ENCODE measurements at regions not wholly inside any gene's neighbourhood (a gene's known extent, or its start where the extent isn't known, plus 50 kb on each side); places are given as distances from the start of the nearest gene placed in this dataset.

DNA sequence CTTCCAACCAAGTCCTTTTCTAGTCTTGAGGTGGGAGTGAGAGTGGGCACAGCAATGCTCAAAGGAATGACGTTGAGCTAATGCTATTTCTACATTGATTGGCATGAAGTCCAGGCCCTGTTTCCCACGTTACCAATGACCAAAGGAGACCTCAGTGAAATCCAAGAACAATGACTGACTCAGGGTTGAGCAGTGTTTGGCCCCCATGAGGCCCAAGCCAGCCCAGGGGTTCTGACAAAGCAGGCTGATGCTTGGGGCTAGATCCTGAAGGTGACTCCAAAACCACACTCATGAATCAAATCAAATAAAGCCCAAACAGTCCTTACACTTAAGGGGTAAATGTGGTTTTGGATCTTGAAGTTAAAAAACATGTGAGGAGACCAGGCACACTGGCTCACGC, 278.5 kb upstream of the GJB5 start:
- intact Hi-C loops (cut with DNase I; ENCODE audit: low total_unique reads) = no loop called here
- no peak overlapping the region for H3K4me3 ChIP-seq (ENCODE audit: low read depth, poor library complexity, severe bottlenecking)
- WGBS, 2 donors = 71 to 77% methylated on average over 3 of the region's 3 CpGs
- TF ChIP-seq CTCF (IDR thresholded peaks at IDR 0.05) = no peak
- TF ChIP-seq POLR2A (IDR thresholded peaks at IDR 0.05) = no peak
- no peak for DNase-seq (ENCODE audit: low spot score in 2 of 2)

DNA sequence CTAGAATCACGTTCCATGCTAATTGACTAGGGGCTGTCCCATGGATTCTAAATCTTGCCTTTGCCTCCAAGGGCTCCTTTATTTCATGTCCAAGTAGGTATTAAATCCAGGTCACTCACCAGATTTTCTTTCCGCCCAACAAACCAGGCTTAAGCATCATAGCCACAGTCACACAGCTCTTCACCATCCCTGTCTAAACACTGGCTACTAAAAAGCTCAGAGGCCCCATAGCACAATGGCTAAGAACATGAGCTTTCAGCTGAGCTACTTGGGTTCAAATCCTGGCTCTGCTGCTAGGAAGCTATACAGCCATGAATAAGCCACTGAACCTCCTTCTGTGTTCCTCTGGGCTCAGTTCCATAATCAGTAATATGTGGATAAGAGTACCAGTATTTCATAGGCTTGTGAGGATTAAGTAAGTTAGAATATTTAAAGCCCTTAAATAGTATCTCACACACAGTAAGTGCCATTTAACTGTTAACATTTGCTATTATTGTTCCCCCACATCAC, 277.2 kb upstream of the GJB5 start:
- intact Hi-C loops (cut with DNase I; ENCODE audit: low total_unique reads) = no loop called here
- TF ChIP-seq CTCF (IDR thresholded peaks at IDR 0.05) = no peak
- no peak for TF ChIP-seq POLR2A (IDR thresholded peaks at IDR 0.05)
- H3K4me3 ChIP-seq (ENCODE audit: low read depth, poor library complexity, severe bottlenecking) = no peak overlapping the region
- 72 to 88% methylated on average over 2 of the region's 2 CpGs for WGBS, 2 donors
- DNase-seq (ENCODE audit: low spot score in 2 of 2) = no peak

DNA sequence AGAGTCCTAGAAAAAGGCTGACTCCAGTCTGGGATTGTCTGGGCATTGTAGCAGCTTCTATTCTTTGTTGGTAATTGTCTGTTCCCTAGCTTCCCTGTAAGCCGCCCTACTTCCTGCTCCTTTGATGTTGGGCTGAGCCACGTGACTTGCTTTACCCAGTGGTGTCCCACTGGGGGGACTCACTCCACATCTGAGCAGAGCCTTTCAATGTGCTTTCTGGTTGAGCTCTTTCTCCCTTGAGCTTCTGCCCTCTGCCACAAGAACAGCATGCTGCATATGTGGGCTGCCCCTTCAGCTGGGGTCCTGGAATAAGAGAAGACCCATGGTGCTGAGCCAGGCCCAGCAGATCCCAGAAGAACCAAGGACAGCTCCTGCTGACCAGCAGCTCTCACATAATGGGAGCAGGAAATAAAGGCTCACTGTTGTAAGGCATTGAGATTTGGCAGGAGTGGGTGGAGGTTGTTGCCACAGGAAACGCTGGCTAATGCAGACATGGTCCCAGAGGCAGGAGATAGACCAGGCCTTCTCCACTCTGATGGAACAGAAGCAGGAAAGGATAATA, 276.3 kb upstream of the GJB5 start:
- DNase-seq (ENCODE audit: low spot score in 2 of 2) = no peak
- intact Hi-C loops (cut with DNase I; ENCODE audit: low total_unique reads) = no loop called here
- 34 to 36% methylated on average over 3 of the region's 3 CpGs for WGBS, 2 donors
- TF ChIP-seq POLR2A (IDR thresholded peaks at IDR 0.05) = no peak
- TF ChIP-seq CTCF (IDR thresholded peaks at IDR 0.05) = no peak
- H3K4me3 ChIP-seq (ENCODE audit: low read depth, poor library complexity, severe bottlenecking) = no peak overlapping the region

DNA sequence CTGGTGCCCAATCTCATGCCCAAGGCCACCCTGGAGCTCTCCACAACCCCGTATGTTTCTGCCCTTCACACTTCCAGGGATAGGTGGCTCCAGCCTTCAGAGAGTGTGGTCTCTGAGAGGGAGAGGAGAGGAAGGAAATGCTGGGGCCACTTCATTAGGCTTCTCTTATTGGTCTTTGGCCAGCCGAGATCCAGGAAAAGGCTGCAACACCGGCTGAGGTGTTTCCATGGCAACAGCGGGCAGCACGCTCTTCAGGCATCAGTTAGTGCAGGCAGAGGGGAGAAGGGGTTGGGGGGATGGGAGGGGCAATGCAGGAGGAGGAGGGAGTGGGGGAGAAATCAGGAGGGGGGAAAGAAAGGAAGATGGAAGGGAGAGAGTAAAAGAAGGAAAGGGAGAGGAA, 275.1 kb upstream of the GJB5 start:
- intact Hi-C loops (cut with DNase I; ENCODE audit: low total_unique reads) = no loop called here
- H3K4me3 ChIP-seq (ENCODE audit: low read depth, poor library complexity, severe bottlenecking) = no peak overlapping the region
- TF ChIP-seq POLR2A (IDR thresholded peaks at IDR 0.05) = no peak
- TF ChIP-seq CTCF (IDR thresholded peaks at IDR 0.05) = no peak
- 13 to 15% methylated on average over 5 of the region's 5 CpGs for WGBS, 2 donors
- no peak for DNase-seq (ENCODE audit: low spot score in 2 of 2)

DNA sequence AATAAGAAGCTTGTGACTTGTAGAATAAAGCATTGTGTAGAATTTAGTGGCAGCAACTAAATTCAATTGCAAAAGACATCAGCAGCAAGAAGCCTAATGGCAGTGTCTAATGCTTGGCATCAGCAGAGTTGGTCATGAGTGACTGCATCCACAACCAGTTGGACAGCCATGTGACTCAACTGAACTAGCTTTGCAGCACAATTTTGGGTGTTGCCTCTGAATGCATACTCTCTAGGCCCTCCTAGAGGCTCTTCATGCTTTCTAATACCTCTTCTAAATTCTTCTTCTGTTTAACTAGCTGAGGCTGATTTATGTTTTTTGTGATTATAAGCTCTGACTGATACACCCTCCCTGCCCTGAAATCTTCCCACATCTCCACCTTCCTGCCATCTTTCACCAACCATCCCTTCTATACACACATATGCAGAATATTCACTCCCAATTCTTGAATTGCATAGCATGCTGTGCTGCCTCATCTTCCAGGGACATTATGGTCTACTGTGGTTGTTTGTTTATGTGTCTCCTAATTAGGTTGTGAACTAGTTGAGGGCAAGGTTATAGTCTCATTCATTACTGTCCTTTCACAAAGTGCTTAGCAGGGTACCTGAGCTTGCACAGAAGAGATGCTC, 266.7 kb upstream of the GJB5 start:
- H3K4me3 ChIP-seq (ENCODE audit: low read depth, poor library complexity, severe bottlenecking) = no peak overlapping the region
- TF ChIP-seq CTCF (IDR thresholded peaks at IDR 0.05) (no peak), POLR2A (IDR thresholded peaks at IDR 0.05) (no peak)
- intact Hi-C loops (cut with DNase I; ENCODE audit: low total_unique reads) = no loop called here
- no peak for DNase-seq (ENCODE audit: low spot score in 2 of 2)

- DNase-seq (ENCODE audit: low spot score in 2 of 2) = no peak
- intact Hi-C loops (cut with DNase I; ENCODE audit: low total_unique reads) = no loop called here
- TF ChIP-seq CTCF (IDR thresholded peaks at IDR 0.05) = no peak
- no peak for TF ChIP-seq POLR2A (IDR thresholded peaks at IDR 0.05)
- 10 to 11% methylated on average over 6 of the region's 6 CpGs for WGBS, 2 donors
- H3K4me3 ChIP-seq (ENCODE audit: low read depth, poor library complexity, severe bottlenecking) = no peak overlapping the region
Measured at GRCh38 chr1:34500451-34500850, 254.4 kb upstream of the GJB5 start.

Data from lower leg skin (tissue), 4 donors.